ENCODE measurements at regions not wholly inside any gene's neighbourhood (a gene's known extent, or its start where the extent isn't known, plus 50 kb on each side); places are given as distances from the start of the nearest gene placed in this dataset.
"Not testable (repeated sequence)": the region's sequence is repeated elsewhere in the genome, so short reads cannot be mapped to it uniquely, and the experiment has no call there.

DNA sequence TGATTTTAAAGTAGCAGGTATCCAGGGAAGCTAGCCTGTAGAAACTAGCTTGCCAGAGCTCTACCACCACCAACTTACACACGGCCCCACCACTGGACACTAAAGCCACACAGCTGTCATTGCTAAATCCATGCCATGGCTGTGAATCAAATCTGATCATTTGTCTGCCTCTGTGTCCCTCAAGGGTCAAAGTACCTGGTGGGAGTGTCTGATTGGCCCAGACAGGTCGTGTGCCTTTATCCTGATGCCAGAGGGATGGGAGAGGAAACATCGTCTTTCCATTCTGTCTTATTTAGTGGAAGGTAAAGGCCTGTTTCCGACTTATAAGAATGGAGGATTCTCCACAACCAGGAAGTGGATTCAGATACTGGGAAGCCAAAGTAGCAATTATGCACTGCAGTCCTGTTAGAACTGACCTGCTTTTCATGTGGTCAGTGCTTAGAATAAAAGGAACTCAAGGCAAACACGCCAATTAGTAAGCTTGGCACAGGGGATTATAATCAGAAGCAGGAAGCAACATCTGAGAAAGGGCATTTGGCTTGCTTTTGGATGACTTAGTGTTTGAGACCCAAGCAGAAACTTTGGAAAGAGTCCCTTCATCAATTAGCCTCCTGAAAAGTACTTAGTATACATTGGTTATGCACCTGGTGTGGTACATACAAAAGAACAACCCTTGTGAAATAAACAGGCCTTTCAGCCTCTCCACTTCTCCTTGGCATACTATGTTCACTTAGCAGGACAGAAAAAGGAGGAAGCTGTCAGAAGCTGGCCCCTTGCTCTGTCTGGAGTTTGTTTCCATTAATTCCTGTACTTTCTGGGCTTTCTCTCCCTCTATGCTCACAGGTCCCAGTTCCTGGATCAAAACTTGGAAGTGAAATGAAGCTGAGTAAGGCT, 192.4 kb downstream of the NUFIP1 start:
- H3K27me3 ChIP-seq (ENCODE audit: control insufficient read depth, insufficient read depth) = no peaks in the 10 kb centered on the region
- no peak overlapping the region for H3K4me3 ChIP-seq (ENCODE audit: low read length)
- no peak for DNase-seq
- no peaks in the 10 kb centered on the region for H3K9me3 ChIP-seq (ENCODE audit: control insufficient read depth, low read length)
- H3K27ac ChIP-seq (ENCODE audit: low read length) = no peak overlapping the region
- WGBS = 80% methylated on average over 5 of the region's 5 CpGs
- intact Hi-C loops (cut with DNase I) = no loop called here
- peaks cover 1% of the 10 kb centered on the region for H3K4me1 ChIP-seq (ENCODE audit: control insufficient read depth, insufficient read depth, low read length)
- no peak for ATAC-seq

DNA sequence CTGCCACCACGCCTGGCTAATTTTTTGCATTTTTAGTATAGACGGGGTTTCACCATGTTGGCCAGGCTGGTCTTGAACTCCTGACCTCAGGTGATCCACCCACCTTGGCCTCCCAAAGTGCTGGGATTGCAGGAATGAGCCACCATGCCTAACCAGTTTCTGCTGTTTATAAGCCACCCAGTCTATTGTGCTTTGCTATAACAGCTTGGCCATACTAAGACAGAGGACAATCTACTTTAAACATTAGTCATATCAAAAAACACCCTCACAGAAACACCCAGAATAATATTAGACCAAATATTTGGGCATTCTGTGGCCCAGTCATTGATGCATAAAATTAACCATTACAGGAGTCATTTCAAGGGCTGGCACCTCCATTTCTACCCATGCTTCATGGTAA, 193.2 kb downstream of the NUFIP1 start:
- H3K4me3 ChIP-seq (ENCODE audit: low read length); H3K27ac ChIP-seq (ENCODE audit: low read length); ATAC-seq; H3K4me1 ChIP-seq (ENCODE audit: control insufficient read depth, insufficient read depth, low read length); H3K9me3 ChIP-seq (ENCODE audit: control insufficient read depth, low read length); H3K27me3 ChIP-seq (ENCODE audit: control insufficient read depth, insufficient read depth); intact Hi-C loops (cut with DNase I); DNase-seq: not testable (repeated sequence)
- WGBS = 97% methylated on average over 2 of the region's 2 CpGs

DNA sequence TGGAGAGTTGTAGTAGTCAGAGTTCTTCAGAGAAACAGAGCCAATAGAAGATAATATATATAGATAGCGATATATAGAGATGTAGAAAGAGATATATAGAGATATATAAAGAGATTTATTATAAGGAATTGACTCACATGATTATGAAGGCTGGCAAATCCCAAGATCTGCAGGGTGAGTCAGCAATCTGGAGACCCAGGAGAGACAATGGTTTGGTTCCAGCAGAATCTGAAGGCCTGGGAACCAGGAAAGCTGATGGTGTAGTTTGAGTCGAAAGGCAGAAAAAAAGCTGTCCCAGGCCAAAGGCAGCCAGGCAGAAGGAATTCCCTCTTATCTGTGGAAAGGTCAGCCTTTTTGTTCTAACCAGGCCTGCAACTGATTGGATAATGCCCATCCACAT, 194.1 kb downstream of the NUFIP1 start:
- 72% methylated on average over 2 of the region's 2 CpGs for WGBS
- ATAC-seq = no peak
- no peaks in the 10 kb centered on the region for H3K9me3 ChIP-seq (ENCODE audit: control insufficient read depth, low read length)
- peaks cover 1% of the 10 kb centered on the region for H3K4me1 ChIP-seq (ENCODE audit: control insufficient read depth, insufficient read depth, low read length)
- H3K27me3 ChIP-seq (ENCODE audit: control insufficient read depth, insufficient read depth) = no peaks in the 10 kb centered on the region
- no peak for DNase-seq
- no peak overlapping the region for H3K27ac ChIP-seq (ENCODE audit: low read length)
- H3K4me3 ChIP-seq (ENCODE audit: low read length) = no peak overlapping the region
- intact Hi-C loops (cut with DNase I) = no loop called here

DNA sequence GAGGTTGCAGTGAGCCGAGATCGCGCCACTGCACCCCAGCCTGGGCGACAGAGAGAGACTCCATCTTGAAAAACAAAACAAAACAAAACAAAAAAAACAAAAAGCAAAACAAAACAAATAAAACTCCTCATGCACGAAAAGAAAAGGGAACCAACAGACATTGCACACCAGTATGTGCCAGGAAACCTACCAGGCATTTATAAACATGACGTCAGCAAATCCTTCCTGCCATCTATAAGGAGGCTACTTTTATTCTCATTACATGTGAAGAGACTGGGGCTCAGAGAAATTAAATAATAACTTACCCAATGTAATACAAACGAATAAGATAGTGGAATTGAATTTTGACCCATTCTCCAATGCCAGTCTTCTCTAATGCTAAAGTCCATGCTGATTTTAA, 197.2 kb downstream of the NUFIP1 start:
- DNase-seq (no peak), ATAC-seq (no peak)
- Histone ChIP-seq H3K27ac (ENCODE audit: low read length) (no peak overlapping the region), H3K27me3 (ENCODE audit: control insufficient read depth, insufficient read depth) (no peaks in the 10 kb centered on the region), H3K9me3 (ENCODE audit: control insufficient read depth, low read length) (no peaks in the 10 kb centered on the region), H3K4me1 (ENCODE audit: control insufficient read depth, insufficient read depth, low read length) (peaks cover 1% of the 10 kb centered on the region), H3K4me3 (ENCODE audit: low read length) (no peak overlapping the region)
- 83% methylated on average over 7 of the region's 7 CpGs for WGBS
- intact Hi-C loops (cut with DNase I) = no loop called here

DNA sequence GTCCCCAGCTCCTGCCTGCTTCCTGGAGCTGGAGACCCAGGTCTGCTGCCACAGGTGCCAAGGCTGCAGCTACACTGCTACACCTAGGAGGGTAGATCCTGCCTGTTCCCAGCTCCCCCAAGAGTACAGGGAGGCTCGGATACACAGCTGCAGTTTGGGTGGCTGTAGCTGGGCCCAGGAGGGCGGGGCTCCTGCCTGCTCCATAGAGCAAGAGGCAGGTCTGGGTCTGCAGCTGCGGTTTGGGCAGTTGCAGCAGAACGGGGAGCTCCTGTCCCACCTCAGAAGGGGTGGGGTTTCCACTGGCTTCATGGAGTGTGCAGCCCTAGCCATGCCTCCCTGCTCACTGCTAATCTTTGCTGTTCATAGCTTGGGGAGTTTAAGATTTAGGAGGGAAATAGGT, 199.0 kb downstream of the NUFIP1 start:
- 66% methylated on average over 4 of the region's 4 CpGs for WGBS
- intact Hi-C loops (cut with DNase I) = no loop called here
- H3K27me3 ChIP-seq (ENCODE audit: control insufficient read depth, insufficient read depth) = no peaks in the 10 kb centered on the region
- ATAC-seq (peak in 1 of 2 donors; percentile 14), DNase-seq (peak in 1 of 3 donors; percentile 60)
- no peak overlapping the region for H3K27ac ChIP-seq (ENCODE audit: low read length)
- no peak overlapping the region for H3K4me3 ChIP-seq (ENCODE audit: low read length)
- H3K4me1 ChIP-seq (ENCODE audit: control insufficient read depth, insufficient read depth, low read length) = no peaks in the 10 kb centered on the region
- H3K9me3 ChIP-seq (ENCODE audit: control insufficient read depth, low read length) = no peaks in the 10 kb centered on the region

- no peak for DNase-seq
Measured at GRCh38 chr13:44787617-44788016, 201.7 kb downstream of the NUFIP1 start.

GRCh38 chr13:44786756-44787155, 202.5 kb downstream of the NUFIP1 start:
- Histone ChIP-seq H3K9me3 (ENCODE audit: control insufficient read depth, low read length) (no peaks in the 10 kb centered on the region), H3K27ac (ENCODE audit: low read length) (no peak overlapping the region), H3K4me3 (ENCODE audit: low read length) (no peak overlapping the region), H3K4me1 (ENCODE audit: control insufficient read depth, insufficient read depth, low read length) (no peaks in the 10 kb centered on the region), H3K27me3 (ENCODE audit: control insufficient read depth, insufficient read depth) (no peaks in the 10 kb centered on the region)
- ATAC-seq (peak in 1 of 2 donors; percentile 31), DNase-seq (no peak)
- WGBS = 34% methylated on average over 3 of the region's 3 CpGs
- intact Hi-C loops (cut with DNase I) = no loop called here

More at GRCh38 chr13:44787617-44788016, 201.7 kb downstream of the NUFIP1 start:
- H3K9me3 ChIP-seq (ENCODE audit: control insufficient read depth, low read length) = no peaks in the 10 kb centered on the region
- no peak overlapping the region for H3K4me3 ChIP-seq (ENCODE audit: low read length)
- H3K27ac ChIP-seq (ENCODE audit: low read length) = no peak overlapping the region
- H3K4me1 ChIP-seq (ENCODE audit: control insufficient read depth, insufficient read depth, low read length) = no peaks in the 10 kb centered on the region
- ATAC-seq = no peak
- intact Hi-C loops (cut with DNase I) = no loop called here
- H3K27me3 ChIP-seq (ENCODE audit: control insufficient read depth, insufficient read depth) = no peaks in the 10 kb centered on the region
- 83% methylated on average over 7 of the region's 7 CpGs for WGBS

- Histone ChIP-seq H3K4me3 (ENCODE audit: low read length) (no peak overlapping the region), H3K27ac (ENCODE audit: low read length) (no peak overlapping the region), H3K9me3 (ENCODE audit: control insufficient read depth, low read length) (no peaks in the 10 kb centered on the region), H3K27me3 (ENCODE audit: control insufficient read depth, insufficient read depth) (no peaks in the 10 kb centered on the region), H3K4me1 (ENCODE audit: control insufficient read depth, insufficient read depth, low read length) (no peaks in the 10 kb centered on the region)
- intact Hi-C loops (cut with DNase I) = no loop called here
- 95% methylated on average over 3 of the region's 3 CpGs for WGBS
- ATAC-seq = no peak
- DNase-seq = no peak
Measured at GRCh38 chr13:44785401-44785800, 203.9 kb downstream of the NUFIP1 start.

DNA sequence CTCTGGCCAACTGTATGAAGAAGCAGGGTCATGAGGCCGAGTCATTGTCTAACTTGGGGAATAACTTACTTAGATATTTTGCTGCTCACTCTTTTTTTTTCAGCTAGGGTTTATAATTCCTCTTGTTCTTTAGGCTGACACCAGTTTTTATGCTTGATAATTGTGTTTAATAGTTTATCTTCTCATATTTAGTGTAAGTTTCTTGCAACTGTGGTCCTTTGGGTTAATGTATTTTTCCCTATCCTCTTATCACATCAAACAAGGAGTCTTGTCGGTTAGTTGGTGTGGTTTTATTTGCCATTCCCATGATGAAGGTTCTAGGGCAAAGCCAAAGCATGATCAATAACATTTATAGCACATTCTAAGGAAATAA, 204.6 kb downstream of the NUFIP1 start:
- Histone ChIP-seq H3K27me3 (ENCODE audit: control insufficient read depth, insufficient read depth) (no peaks in the 10 kb centered on the region), H3K9me3 (ENCODE audit: control insufficient read depth, low read length) (no peaks in the 10 kb centered on the region), H3K4me3 (ENCODE audit: low read length) (no peak overlapping the region), H3K4me1 (ENCODE audit: control insufficient read depth, insufficient read depth, low read length) (no peaks in the 10 kb centered on the region), H3K27ac (ENCODE audit: low read length) (no peak overlapping the region)
- WGBS = 95% methylated on average over 2 of the region's 2 CpGs
- ATAC-seq = no peak
- no peak for DNase-seq
- intact Hi-C loops (cut with DNase I) = no loop called here

- H3K27me3 ChIP-seq (ENCODE audit: control insufficient read depth, insufficient read depth) = no peaks in the 10 kb centered on the region
- no peak overlapping the region for H3K27ac ChIP-seq (ENCODE audit: low read length)
- H3K9me3 ChIP-seq (ENCODE audit: control insufficient read depth, low read length) = no peaks in the 10 kb centered on the region
- no peak overlapping the region for H3K4me3 ChIP-seq (ENCODE audit: low read length)
- no peak for ATAC-seq
- no peaks in the 10 kb centered on the region for H3K4me1 ChIP-seq (ENCODE audit: control insufficient read depth, insufficient read depth, low read length)
- intact Hi-C loops (cut with DNase I) = no loop called here
- no peak for DNase-seq
- WGBS = 86% methylated on average over 4 of the region's 4 CpGs
Measured at GRCh38 chr13:44783994-44784707, 205.1 kb downstream of the NUFIP1 start.

DNA sequence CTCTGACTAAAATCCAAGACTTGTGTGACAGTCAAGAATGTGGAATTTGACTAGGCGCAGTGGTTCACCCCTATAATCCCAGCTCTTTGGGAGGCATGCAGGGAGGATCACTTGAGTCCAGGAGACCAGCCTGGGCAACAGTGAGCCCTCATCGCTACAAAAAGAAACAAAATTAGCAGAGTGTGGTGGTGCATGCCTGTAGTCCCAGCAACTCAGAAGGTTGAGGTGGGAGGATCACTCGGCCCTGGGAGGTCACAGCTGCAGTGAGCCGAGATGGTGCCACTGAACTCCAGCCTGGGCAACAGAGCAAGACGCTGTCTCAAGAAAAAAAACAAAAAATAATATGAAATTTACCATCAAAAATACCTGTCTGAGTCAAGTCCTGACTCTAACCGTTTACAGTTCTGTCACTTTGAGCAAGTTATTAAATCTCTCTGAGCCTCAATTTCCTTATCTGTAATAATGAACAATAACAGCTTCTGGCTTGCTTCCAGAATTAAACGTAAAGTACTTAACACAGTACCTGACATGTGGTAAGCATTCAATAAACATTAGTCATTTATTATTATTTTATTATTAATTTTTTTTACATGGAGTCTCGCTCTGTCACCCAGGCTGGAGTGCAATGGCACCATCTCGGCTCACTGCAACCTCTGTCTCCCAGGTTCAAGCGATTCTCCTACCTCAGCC, 204.6 kb upstream of the TSC22D1 start:
- Histone ChIP-seq H3K27me3 (ENCODE audit: control insufficient read depth, insufficient read depth) (no peaks in the 10 kb centered on the region), H3K9me3 (ENCODE audit: control insufficient read depth, low read length) (no peaks in the 10 kb centered on the region), H3K27ac (ENCODE audit: low read length) (no peak overlapping the region), H3K4me3 (ENCODE audit: low read length) (no peak overlapping the region), H3K4me1 (ENCODE audit: control insufficient read depth, insufficient read depth, low read length) (no peaks in the 10 kb centered on the region)
- intact Hi-C loops (cut with DNase I) = no loop called here
- no peak for DNase-seq
- no peak for ATAC-seq
- 90% methylated on average over 10 of the region's 10 CpGs for WGBS
